ENCODE measurements at regions not wholly inside any gene's neighbourhood (a gene's known extent, or its start where the extent isn't known, plus 50 kb on each side); places are given as distances from the start of the nearest gene placed in this dataset.

DNA sequence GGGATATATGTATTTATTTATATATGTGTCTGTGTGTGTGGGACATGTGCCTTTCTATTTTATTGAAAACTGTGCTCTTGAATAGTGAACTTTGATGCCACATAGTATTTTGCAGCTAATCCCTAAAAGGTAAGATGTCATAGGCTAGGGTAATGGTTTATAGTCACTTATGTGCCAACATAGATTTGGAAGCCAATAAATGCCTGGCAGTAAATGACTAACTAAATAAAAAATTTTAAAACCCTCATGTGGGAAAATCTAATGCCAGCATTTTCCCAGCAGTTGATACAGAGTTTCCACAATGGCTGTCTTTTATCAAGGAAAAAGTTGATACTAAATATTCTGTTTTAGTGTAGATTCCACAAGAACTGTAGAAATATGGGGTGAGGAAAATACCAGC, 101.5 kb upstream of the IMMP2L start:
- POLR2A ChIA-PET, result no interaction called here
- CTCF ChIA-PET, result interaction anchor here (1.0 to 1.4 kb wide), 2 partner anchors 15 to 66 kb away, joined by 3 read pairs; no protein-coding TSS in a partner anchor
- TF ChIP-seq, protein P1, sequence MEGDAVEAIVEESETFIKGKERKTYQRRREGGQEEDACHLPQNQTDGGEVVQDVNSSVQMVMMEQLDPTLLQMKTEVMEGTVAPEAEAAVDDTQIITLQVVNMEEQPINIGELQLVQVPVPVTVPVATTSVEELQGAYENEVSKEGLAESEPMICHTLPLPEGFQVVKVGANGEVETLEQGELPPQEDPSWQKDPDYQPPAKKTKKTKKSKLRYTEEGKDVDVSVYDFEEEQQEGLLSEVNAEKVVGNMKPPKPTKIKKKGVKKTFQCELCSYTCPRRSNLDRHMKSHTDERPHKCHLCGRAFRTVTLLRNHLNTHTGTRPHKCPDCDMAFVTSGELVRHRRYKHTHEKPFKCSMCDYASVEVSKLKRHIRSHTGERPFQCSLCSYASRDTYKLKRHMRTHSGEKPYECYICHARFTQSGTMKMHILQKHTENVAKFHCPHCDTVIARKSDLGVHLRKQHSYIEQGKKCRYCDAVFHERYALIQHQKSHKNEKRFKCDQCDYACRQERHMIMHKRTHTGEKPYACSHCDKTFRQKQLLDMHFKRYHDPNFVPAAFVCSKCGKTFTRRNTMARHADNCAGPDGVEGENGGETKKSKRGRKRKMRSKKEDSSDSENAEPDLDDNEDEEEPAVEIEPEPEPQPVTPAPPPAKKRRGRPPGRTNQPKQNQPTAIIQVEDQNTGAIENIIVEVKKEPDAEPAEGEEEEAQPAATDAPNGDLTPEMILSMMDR (IDR thresholded peaks at IDR 0.05; ENCODE audit: control extremely low read depth, extremely low read depth, low read depth, missing control alignments), result no peak

DNA sequence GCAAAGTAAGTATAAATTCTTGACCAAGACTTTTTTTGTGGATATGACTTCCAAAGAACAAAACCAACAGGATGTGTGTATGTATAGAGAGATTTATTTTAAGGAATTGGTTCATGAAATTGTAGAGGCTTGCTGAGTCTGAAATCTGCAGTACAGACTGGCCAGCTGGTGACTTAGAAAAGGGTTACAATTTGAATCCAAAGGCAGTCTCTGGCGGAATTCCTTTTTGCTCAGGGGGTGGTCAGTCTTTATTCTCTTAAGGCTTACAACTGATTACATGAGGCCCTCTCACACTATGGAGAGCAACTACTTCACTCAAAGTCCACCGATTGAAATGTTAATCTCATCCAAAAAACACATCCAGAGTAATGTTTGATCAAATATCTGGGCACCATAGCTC, 100.1 kb upstream of the IMMP2L start:
- POLR2A ChIA-PET, result no interaction called here
- TF ChIP-seq, protein P1 (IDR thresholded peaks at IDR 0.05; ENCODE audit: control extremely low read depth, extremely low read depth, low read depth, missing control alignments), result no peak
- CTCF ChIA-PET, result no interaction called here
- no peak for DNase-seq (ENCODE audit: extremely low spot score)

More for the DNA sequence above, 101.5 kb upstream of the IMMP2L start:
- DNase-seq (ENCODE audit: extremely low spot score), result no peak

DNA sequence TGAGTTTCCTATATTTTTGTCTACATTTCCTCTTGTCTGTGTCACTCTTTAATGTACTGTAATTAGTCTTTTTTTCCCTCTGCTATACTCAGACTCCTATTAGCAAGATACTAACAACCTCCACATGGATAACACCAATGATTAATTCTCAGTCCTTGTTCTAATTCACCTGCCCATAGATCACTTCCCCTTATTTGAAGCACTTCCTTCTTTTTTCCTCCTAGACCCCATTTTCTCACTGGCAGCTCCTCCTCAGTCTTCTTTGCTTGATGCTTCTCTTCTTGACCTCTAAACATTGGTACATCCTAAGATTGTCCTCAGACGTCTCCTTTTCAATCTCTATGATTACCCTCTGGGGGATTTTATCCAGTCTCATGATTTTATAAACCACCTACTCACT, 98.2 kb upstream of the IMMP2L start:
- ChIA-PET POLR2A (no interaction called here), CTCF (no interaction called here)
- TF ChIP-seq, protein P1 (IDR thresholded peaks at IDR 0.05; ENCODE audit: control extremely low read depth, extremely low read depth, low read depth, missing control alignments), result no peak
- no peak for DNase-seq (ENCODE audit: extremely low spot score)

DNA sequence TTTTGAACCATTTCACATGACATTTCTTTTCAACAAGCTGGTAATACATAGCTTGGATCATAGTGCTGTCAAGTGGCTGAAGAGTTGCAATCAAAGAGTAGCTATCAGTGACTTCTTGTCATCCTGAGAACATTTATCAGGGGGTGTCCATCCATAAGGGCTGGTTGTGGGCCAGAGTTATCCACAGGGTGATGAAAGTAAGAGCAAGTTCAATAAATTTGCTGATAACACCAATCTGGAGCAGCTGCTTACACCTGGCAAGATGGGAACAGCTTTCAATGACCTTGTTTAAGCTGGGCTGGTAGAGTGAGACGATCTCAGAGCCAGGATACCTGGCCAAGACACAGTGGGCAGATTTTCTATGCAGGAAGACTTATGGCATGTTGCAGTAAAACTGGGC, 96.3 kb upstream of the IMMP2L start:
- ChIA-PET CTCF (no interaction called here), POLR2A (no interaction called here)
- no peak for DNase-seq (ENCODE audit: extremely low spot score)
- TF ChIP-seq, protein P1 (IDR thresholded peaks at IDR 0.05; ENCODE audit: control extremely low read depth, extremely low read depth, low read depth, missing control alignments), result no peak

DNA sequence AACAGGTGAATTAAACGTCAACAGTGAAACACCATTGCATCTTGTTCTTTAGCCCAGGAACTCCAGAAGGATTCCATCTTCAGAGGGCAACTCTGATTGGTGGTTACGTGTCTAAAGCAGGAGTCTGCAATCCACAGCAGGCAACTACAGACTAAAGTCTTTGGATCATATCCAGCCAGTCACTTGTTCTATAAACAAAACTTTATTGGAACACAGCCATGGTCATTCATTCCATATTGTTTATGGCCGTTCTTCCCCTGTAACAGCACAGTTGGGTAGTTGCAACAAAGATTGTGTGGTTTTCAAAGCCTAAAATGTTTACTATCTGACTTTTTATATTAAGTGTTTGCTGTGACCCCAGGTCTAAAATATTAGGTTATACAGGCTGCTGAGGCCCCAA, 94.7 kb upstream of the IMMP2L start:
- CTCF ChIA-PET, result interaction anchor here (0.9 kb wide), 1 partner anchor 10 kb away, joined by 4 read pairs; no protein-coding TSS in a partner anchor
- TF ChIP-seq, protein P1 (IDR thresholded peaks at IDR 0.05; ENCODE audit: control extremely low read depth, extremely low read depth, low read depth, missing control alignments), result no peak
- POLR2A ChIA-PET, result no interaction called here
- DNase-seq (ENCODE audit: extremely low spot score), result no peak

DNA sequence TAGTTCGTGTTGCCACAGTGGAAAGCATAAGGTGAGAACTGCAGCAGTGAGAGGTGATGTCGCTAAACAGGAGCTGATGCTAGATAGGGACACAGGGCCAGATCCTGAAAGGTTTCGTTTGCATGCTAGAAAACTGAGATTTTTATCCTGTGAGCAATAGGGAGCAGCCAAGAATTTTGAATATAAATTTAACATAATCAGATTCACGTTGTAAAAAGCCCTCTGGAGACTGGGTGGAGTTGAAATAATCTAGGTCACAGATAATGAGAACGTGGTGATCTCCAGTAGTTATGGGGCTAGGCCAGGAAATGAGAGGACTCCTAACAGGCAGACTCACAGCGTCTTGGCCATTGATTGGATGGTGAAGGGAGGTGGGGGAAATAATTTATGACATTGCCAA, 92.1 kb upstream of the IMMP2L start:
- POLR2A ChIA-PET, result no interaction called here
- CTCF ChIA-PET, result interaction anchor here (1.0 kb wide), 1 partner anchor 25 kb away, joined by 3 read pairs; no protein-coding TSS in a partner anchor
- TF ChIP-seq, protein P1 (IDR thresholded peaks at IDR 0.05; ENCODE audit: control extremely low read depth, extremely low read depth, low read depth, missing control alignments), result no peak

DNA sequence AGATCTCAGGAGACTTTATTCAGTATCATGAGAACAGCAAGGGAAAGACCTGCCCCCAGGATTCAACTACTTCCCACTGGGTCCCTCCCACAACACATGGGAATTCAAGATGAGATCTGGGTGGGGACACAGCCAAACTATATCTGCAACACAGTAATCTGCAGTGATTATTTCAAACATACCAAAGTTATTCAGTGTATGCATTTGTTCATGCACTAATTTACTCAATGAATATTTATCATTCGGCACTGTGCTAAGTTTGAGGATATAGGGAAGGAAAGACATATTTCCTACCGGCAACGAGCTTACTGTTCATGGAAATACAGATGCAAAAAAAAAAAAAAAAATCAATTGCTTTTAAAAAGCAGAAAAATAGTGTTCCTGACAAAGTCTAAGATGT, 91.6 kb upstream of the IMMP2L start:
- TF ChIP-seq, protein P1 (IDR thresholded peaks at IDR 0.05; ENCODE audit: control extremely low read depth, extremely low read depth, low read depth, missing control alignments), result no peak
- POLR2A ChIA-PET, result no interaction called here
- CTCF ChIA-PET, result no interaction called here
- no peak for DNase-seq (ENCODE audit: extremely low spot score)

More for the DNA sequence above, 92.1 kb upstream of the IMMP2L start:
- DNase-seq (ENCODE audit: extremely low spot score), result no peak
